HCEC 1CT (cell line): ENCODE measurements at regions not wholly inside any gene's neighbourhood (a gene's known extent, or its start where the extent isn't known, plus 50 kb on each side); places are given as distances from the start of the nearest gene placed in this dataset.
"Not testable (repeated sequence)": the region's sequence is repeated elsewhere in the genome, so short reads cannot be mapped to it uniquely, and the experiment has no call there.

Experiments
- DNase-seq: peaks from one replicate; pipeline ENCODE4 v3.0.0-alpha.2; 2017

- DNase-seq = peak; percentile 90
Measured at GRCh38 chr21:41630249-41630648, 122.3 kb upstream of the TMPRSS2 start.

GRCh38 chr21:41628256-41628655 is 120.3 kb upstream of the TMPRSS2 start:
- DNase-seq = no peak

GRCh38 chr21:41627428-41627827 is 119.5 kb upstream of the TMPRSS2 start:
- no peak for DNase-seq

DNA sequence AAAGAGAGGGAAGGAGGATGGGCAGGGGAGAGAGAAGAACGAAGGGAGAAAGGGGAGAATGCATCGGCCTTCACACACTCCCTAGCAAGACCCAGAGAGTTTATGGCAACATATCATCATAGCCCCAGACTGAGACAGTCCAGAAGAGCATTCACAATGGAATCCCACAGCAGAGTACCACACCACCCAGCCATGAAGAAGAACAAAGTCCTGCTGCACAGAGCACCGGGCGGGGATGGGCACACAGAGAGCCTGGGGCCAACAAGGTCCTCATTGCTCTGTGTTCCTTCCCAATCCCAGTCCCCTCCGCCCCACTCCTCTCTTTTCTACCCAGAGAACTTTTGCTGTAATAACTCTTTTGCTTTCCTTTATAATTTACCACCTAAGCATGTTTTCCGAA is 118.1 kb upstream of the TMPRSS2 start:
- no peak for DNase-seq

GRCh38 chr21:41625428-41625827 is 117.5 kb upstream of the TMPRSS2 start:
- no peak for DNase-seq

DNA sequence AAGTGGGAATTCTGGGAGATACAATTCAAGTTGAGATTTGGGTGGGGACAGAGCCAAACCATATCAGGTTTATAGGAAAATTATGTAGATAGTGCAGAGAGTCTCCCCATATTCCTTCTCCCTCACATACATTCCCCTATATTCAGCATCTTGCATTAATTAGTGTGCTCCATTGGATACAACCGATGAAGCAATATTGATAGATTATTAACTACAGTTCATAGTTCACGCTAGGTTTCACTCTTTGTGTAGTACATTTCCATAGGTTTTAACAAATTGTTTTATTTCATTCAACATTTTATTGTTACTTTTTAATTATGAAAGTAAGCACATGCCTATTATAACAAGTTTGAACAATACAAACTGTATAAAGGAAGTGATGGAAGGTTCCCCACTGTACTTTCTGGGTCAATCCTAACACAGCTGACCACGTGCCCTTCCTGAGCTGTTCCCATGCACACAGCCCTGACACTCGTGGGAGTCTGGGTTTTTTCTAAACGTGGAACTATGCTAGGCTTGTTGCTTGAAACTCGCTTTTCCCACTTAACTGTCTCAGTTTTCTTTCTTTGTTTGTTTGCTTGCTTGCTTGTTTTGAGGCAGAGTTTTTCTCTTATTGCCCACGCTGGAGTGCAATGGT is 116.8 kb upstream of the TMPRSS2 start:
- no peak for DNase-seq

DNA sequence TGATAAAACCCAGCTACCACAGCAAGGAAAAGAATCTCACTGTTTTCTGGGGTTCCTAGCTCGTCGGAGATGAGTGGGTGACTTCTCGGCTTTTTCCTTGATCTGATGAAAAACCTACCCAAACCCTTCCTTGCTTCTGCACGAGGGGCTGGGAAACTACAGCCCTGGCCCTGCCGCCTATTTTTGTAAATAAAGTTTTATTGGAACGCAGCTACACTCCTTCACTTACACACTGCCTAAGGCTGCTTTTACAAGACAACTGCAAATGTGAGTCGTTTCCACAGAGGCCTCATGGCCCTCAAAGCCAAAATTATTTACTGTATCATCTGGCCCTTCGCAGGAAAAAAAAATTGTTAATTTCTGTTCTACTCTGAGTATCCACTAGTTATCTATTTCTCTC is 116.0 kb upstream of the TMPRSS2 start:
- no peak for DNase-seq

- DNase-seq = no peak
Measured at GRCh38 chr21:41622831-41623548, 115.0 kb upstream of the TMPRSS2 start.

GRCh38 chr21:41622201-41622600 is 114.2 kb upstream of the TMPRSS2 start:
- DNase-seq = no peak

DNA sequence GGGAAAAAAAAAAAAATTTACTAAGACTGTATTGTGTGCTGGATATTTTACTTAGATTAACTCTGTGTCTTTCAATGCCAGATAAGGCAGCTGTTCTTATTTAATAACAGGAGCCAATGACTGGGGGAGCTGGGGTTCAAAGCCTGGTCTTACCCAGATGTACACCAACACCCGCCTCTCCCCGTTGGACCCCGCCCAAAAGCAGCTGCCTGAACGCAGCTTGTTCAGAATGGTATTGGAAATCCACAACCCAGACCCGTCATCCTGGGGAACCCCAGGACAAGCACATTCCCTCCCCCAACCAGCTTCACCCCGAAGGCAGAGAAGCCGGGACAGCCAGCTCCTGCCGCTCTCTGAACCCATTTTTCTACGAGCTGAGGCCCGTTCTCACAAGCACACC is 113.6 kb upstream of the TMPRSS2 start:
- no peak for DNase-seq

DNA sequence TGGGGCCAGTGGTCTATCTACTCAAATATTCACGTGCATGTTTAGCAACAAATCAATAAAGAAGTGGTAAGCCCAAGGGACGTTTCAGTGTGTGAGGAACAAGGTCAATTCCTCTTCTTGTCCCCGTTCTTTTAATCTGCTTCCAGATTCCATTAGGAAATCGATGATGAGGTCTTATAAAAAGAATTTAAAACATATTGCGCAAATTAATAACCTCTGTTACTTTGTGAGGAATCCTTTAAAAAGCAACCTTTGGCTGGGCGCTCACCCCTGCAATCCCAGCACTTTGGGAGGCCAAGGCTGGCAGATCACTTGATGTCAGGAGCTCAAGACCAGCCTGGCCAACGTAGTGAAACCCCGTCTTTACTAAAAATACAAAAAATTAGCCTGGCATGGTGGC is 113.0 kb upstream of the TMPRSS2 start:
- DNase-seq = no peak

DNA sequence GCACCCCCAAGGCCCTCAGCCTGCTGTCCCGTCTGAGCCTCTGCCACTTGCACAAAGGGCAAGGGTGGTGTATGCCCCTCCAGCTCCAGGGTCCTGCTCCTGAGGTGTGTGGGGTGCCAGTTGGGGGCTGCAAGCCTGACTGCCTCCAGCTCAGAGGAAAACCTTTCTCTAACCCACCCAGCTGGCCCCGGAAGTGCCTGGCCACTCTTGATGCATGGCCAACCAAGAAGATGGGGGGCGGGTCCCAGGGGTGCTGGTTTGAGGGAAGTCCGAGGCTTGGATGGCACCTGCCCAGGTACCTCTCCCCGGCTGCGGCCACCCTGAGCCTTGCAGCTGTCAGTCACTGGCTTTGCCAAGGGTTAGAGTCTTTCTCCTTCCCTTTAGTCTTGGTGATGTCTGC is 112.6 kb upstream of the TMPRSS2 start:
- no peak for DNase-seq

- DNase-seq = no peak
Measured at GRCh38 chr21:41616031-41616591, 108.2 kb upstream of the TMPRSS2 start.

DNA sequence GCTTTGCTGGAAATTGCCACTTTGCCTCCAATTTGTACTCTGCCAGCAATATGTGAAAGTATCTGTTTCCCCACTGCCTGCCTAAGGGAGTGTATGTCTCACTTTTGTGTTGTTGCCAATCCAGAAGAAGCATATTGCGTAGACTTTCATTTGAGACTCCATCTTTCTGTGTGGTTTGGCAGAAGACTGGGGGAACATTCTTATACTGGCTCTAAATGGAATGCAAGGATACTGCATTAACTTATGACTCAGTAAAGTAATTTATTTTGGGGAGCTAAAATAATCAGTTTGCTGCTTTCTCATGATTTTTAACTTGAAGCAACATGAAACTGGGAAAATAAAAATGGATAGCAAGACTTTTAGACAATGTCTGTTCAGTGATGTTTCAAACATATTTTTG is 107.7 kb upstream of the TMPRSS2 start:
- DNase-seq = peak; percentile 69

GRCh38 chr21:41614511-41614910 is 106.6 kb upstream of the TMPRSS2 start:
- DNase-seq = no peak

DNA sequence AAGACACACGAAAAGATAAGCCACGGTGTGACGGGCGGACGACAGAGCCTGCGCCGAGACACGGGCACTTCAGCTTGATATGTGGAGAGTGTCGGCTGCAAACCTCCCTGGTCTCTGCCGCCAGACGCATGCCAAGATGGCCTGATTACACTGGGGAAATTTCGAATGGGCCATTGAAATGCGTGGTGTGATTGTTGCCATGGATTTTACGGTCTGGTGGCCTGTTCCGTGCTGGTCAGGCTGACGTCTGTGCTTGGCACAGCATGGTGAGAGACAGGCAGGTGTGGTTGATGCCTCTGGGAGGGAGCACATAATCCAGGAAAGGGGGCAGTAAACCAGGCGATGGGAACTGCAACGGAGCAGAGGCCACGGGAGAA is 105.6 kb upstream of the TMPRSS2 start:
- DNase-seq = no peak

DNA sequence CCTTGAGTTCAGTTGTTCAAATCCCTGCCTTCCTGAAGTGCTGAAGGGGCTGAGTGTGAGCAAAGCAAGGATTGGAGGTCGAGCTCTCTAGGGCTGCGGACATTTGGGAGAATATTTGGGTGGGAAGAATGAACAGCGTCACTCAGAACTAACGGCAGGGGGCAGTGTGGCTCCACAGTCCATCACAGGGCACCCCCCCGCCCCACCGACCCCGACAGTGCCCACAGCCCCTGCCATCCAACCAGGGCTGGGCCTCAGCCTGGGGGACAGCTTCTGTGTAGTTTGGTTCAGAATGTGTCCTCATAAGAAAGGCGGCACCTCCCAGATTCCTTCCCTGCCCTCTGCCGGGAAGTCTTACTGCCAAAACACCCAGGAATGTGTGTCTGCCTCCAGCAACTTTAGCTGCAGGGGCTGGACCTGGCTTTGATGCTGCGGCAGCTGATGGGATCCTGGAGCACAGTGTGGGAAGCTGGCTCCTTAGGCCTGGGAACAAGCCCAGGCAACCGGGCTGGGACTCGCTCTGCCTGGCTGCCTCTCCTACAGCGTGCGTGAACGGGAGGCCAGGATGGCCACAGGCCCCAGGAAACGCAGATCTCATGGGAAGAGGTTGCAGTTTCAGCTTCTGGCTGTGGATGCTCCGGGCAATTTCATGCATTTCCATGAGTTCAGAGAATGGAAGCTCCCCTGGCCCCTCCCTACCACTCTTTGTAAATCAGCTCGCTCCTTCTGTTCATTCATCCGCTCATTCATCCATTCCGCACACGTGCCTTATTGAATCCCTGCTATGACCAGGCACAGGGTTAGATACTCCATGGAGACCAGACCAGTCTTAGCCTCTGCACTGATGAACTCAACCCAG is 104.9 kb upstream of the TMPRSS2 start:
- DNase-seq = no peak

DNA sequence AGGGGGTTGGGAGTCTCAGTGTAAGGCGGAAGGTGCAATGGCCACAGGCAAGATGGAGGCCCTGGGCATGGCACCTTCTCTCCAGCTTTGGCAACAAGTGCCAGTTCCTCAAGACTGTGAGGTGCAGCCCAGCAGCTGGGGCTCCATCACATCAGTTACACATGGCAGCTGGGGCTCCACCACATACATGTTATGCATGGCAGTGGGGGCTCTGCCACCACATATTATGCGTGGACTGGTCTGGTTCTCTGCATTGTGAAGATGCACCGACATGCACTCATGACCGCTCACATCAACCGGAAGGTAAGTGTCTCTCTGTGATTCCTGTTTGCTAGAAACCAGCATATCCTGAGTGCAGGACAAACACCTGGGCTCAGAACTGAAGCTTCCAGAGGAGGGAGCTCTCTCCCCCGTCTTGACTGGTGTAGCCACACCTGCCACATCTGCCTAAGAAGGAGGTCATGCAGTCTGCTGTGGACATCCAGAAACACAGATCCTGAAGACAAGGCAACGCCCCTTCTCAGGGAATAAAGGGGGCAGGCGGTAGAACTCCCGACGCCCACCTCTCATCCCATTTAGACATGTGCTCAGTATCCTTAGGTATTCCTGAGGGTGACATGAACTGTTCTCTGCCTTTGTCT is 104.1 kb upstream of the TMPRSS2 start:
- no peak for DNase-seq

DNA sequence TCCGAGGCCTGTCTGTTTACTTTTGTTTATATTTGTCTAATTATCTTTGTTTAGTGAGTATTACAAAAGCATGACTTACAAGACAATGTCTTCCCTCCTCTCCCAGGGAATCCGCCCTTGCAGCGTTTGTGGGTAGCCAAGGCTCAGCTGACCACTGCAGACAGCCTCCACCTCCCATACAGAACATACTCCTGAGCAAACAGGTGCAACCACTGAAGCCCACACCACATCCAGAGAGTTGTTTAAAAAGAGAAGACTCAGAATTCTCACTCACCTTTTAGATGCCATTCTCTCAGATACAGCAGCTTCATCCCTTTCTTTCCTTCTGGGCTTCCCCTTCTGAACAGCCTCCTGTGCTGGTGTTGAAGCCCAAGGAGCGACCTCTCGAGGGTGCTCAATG is 103.5 kb upstream of the TMPRSS2 start:
- DNase-seq = no peak

DNA sequence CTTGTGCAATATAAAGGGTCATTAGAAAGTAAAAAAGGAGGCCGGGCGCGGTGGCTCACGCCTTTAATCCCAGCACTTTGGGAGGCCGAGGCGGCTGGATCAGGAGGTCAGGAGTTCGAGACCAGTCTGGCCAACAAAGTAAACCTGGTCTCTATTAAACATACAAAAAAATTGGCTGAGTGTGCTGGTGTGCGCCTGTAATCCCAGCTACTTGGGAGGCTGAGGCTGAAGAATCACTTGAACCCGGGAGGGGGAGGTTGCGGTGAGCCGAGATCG is 102.8 kb upstream of the TMPRSS2 start:
- not testable (repeated sequence) for DNase-seq

- no peak for DNase-seq
Measured at GRCh38 chr21:41610042-41610839, 102.3 kb upstream of the TMPRSS2 start.

GRCh38 chr21:41606706-41607105 is 98.7 kb upstream of the TMPRSS2 start:
- DNase-seq = no peak

DNA sequence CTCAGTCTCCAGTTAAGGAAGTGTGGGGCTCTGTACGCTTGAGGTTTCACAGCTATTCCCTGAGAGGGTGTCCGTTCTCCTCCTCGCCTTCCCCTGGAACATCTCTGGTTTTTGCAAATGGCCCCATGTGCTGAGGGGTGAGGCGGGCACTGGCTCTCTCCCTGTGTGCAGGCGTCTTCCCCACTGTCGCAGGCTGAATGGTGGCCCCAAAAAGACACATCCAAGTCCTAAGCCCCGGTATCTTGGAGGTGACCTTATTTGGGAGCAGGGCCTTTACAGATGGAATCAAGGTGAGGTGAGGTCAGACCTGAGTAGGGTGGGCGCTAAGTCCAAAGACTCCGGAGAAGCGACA is 98.0 kb upstream of the TMPRSS2 start:
- DNase-seq = no peak
